ENCODE measurements at regions not wholly inside any gene's neighbourhood (a gene's known extent, or its start where the extent isn't known, plus 50 kb on each side); places are given as distances from the start of the nearest gene placed in this dataset.

GRCh38 chr6:121837545-121838229, 402.2 kb downstream of the GJA1 start:
- TF ChIP-seq, protein P1, sequence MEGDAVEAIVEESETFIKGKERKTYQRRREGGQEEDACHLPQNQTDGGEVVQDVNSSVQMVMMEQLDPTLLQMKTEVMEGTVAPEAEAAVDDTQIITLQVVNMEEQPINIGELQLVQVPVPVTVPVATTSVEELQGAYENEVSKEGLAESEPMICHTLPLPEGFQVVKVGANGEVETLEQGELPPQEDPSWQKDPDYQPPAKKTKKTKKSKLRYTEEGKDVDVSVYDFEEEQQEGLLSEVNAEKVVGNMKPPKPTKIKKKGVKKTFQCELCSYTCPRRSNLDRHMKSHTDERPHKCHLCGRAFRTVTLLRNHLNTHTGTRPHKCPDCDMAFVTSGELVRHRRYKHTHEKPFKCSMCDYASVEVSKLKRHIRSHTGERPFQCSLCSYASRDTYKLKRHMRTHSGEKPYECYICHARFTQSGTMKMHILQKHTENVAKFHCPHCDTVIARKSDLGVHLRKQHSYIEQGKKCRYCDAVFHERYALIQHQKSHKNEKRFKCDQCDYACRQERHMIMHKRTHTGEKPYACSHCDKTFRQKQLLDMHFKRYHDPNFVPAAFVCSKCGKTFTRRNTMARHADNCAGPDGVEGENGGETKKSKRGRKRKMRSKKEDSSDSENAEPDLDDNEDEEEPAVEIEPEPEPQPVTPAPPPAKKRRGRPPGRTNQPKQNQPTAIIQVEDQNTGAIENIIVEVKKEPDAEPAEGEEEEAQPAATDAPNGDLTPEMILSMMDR (IDR thresholded peaks at IDR 0.05): no peak
- no peak for TF ChIP-seq POLR2A (IDR thresholded peaks at IDR 0.05)

Data from tibial nerve (tissue), 3 donors.